Liver (tissue), 8 donors: ENCODE measurements at regions not wholly inside any gene's neighbourhood (a gene's known extent, or its start where the extent isn't known, plus 50 kb on each side); places are given as distances from the start of the nearest gene placed in this dataset.

Experiments used
- DNase-seq: peaks from one replicate; pipeline ENCODE4 v3.0.0-alpha.2; 2017; ENCODE audit warnings: low spot score
- H3K27ac ChIP-seq, 2 donors: one replicate each; pipeline ENCODE4 v1.7.0; 2013; ENCODE audit warnings: inconsistent platforms in 2 of 2, low read length in 2 of 2, control low read depth in 1 of 2, low read depth in 1 of 2, mild to moderate bottlenecking in 1 of 2
- H3K27me3 ChIP-seq, 4 donors: one replicate each; pipeline versions ENCODE4 v1.6.1 to v1.7.0; 2013; ENCODE audit warnings: low read length in 3 of 4, inconsistent platforms in 1 of 4, mild to moderate bottlenecking in 1 of 4, moderate library complexity in 1 of 4; ENCODE audit not compliant: control insufficient read depth in 4 of 4, insufficient read depth in 4 of 4
- H3K36me3 ChIP-seq, 4 donors: one replicate each; pipeline versions ENCODE4 v1.6.1 to v1.7.0; 2013; ENCODE audit warnings: low read length in 3 of 4, mild to moderate bottlenecking in 3 of 4, low read depth in 1 of 4, moderate library complexity in 1 of 4; ENCODE audit not compliant: control insufficient read depth in 4 of 4, insufficient read depth in 3 of 4
- H3K4me1 ChIP-seq, 4 donors: one replicate each; pipeline versions ENCODE4 v1.6.1 to v1.7.0; 2013; ENCODE audit warnings: low read length in 3 of 4, mild to moderate bottlenecking in 3 of 4, moderate library complexity in 1 of 4; ENCODE audit not compliant: control insufficient read depth in 4 of 4, insufficient read depth in 4 of 4
- H3K4me3 ChIP-seq, 3 donors: one replicate each; pipeline versions ENCODE4 v1.6.1 to v1.7.0; 2013; ENCODE audit warnings: low read length in 3 of 3, control low read depth in 1 of 3, low read depth in 1 of 3, mild to moderate bottlenecking in 1 of 3
- H3K9ac ChIP-seq, 2 donors: one replicate each; pipeline ENCODE4 v1.7.0; 2013; ENCODE audit warnings: low read length in 2 of 2, mild to moderate bottlenecking in 2 of 2, moderate library complexity in 2 of 2, control low read depth in 1 of 2, low read depth in 1 of 2
- H3K9me3 ChIP-seq, 4 donors: one replicate each; pipeline versions ENCODE4 v1.6.1 to v1.7.0; 2013; ENCODE audit warnings: low read length in 3 of 4; ENCODE audit not compliant: control insufficient read depth in 4 of 4
- ATF3 ChIP-seq: IDR thresholded peaks from 2 replicates; pipeline ENCODE4 v1.6.1; 2016; ENCODE audit warnings: antibody characterized with exemption
- CTCF ChIP-seq: fragments of 150-350 bp; IDR thresholded peaks from 2 replicates; pipeline ENCODE4 v1.5.1; 2017; ENCODE audit warnings: improper control_type of control experiment, low read depth, low read length; ENCODE audit not compliant: missing input control
- EGR1 ChIP-seq, 2 donors: IDR thresholded peaks; 2 replicates each; pipeline ENCODE4 v1.6.1; 2016 to 2018; ENCODE audit warnings: antibody characterized with exemption in 2 of 2, low read depth in 2 of 2
- FOXA1 ChIP-seq: IDR thresholded peaks from 2 replicates; pipeline ENCODE4 v1.6.1; 2016; ENCODE audit warnings: antibody characterized with exemption
- FOXA2 ChIP-seq: IDR thresholded peaks from 2 replicates; pipeline ENCODE4 v1.6.1; 2016; ENCODE audit warnings: antibody characterized with exemption
- GABPA ChIP-seq, 2 donors: IDR thresholded peaks in 1 of 2; conservative IDR thresholded peaks in 1 of 2; 2 replicates each; pipeline ENCODE4 v1.6.1; 2016; ENCODE audit warnings: antibody characterized with exemption in 2 of 2, mild to moderate bottlenecking in 1 of 2, moderate library complexity in 1 of 2
- HNF4A ChIP-seq, 2 donors: conservative IDR thresholded peaks; 2 replicates each; pipeline ENCODE4 v1.6.1; 2016; ENCODE audit warnings: antibody characterized with exemption in 2 of 2, mild to moderate bottlenecking in 2 of 2
- HNF4G ChIP-seq: IDR thresholded peaks from 2 replicates; pipeline ENCODE4 v1.6.1; 2016; ENCODE audit warnings: antibody characterized with exemption
- JUND ChIP-seq, 2 donors: IDR thresholded peaks; 2 replicates each; pipeline ENCODE4 v1.6.1; 2016; ENCODE audit warnings: antibody characterized with exemption in 2 of 2
- MAX ChIP-seq: IDR thresholded peaks from 2 replicates; pipeline ENCODE4 v1.6.1; 2016; ENCODE audit warnings: antibody characterized with exemption
- NR2F2 ChIP-seq: IDR thresholded peaks from 2 replicates; pipeline ENCODE4 v1.6.1; 2016; ENCODE audit warnings: antibody characterized with exemption
- RAD21 ChIP-seq, 2 donors: IDR thresholded peaks; 2 replicates each; pipeline ENCODE4 v1.6.1; 2016; ENCODE audit warnings: antibody characterized with exemption in 2 of 2, mild to moderate bottlenecking in 2 of 2
- REST ChIP-seq: IDR thresholded peaks from 2 replicates; pipeline ENCODE4 v1.6.1; 2016; ENCODE audit warnings: antibody characterized with exemption, mild to moderate bottlenecking
- RXRA ChIP-seq, 2 donors: IDR thresholded peaks; 2 replicates each; pipeline ENCODE4 v1.6.1; 2017 to 2018; ENCODE audit warnings: antibody characterized with exemption in 2 of 2, mild to moderate bottlenecking in 1 of 2
- SP1 ChIP-seq: IDR thresholded peaks from 2 replicates; pipeline ENCODE4 v1.6.1; 2018; ENCODE audit warnings: antibody characterized with exemption, mild to moderate bottlenecking
- TAF1 ChIP-seq: conservative IDR thresholded peaks from 2 replicates; pipeline ENCODE4 v1.6.1; 2016; ENCODE audit warnings: antibody characterized with exemption, mild to moderate bottlenecking
- YY1 ChIP-seq: IDR thresholded peaks from 2 replicates; pipeline ENCODE4 v1.6.1; 2016; ENCODE audit warnings: antibody characterized with exemption, mild to moderate bottlenecking
- ZBTB33 ChIP-seq: IDR thresholded peaks from 2 replicates; pipeline ENCODE4 v1.6.1; 2016; ENCODE audit warnings: antibody characterized with exemption
- WGBS: extraction: QIAGEN DNeasy Blood & Tissue Kit; methylation state at CpG from one replicate; pipeline ENCODE4 v1.1.7; 2013; 5-methylcytosine and 5-hydroxymethylcytosine counted together
- donor health status: healthy.
- donor health status: healthy.
- donor health status: healthy.
- donor health status: healthy.
- donor health status: healthy.

GRCh38 chr2:120472031-120472430, 126.1 kb downstream of the INHBB start:
- no peaks in the 10 kb centered on the region for H3K27me3 ChIP-seq
- WGBS = 46% methylated on average over 2 of the region's 2 CpGs
- H3K4me3 ChIP-seq = no peak overlapping the region
- H3K9ac ChIP-seq = no peak overlapping the region
- H3K4me1 ChIP-seq = peaks cover 30 to 62% (median 45%) of the 10 kb centered on the region in 4 donors
- H3K36me3 ChIP-seq = no peaks in the 10 kb centered on the region
- no peak for DNase-seq
- no peaks in the 10 kb centered on the region for H3K9me3 ChIP-seq
- H3K27ac ChIP-seq = no peak overlapping the region
- TF ChIP-seq GABPA (IDR thresholded peaks at IDR 0.05 in 1 of 2, conservative IDR thresholded peaks at IDR 0.05 in 1 of 2) (no peak), TAF1 (no peak), ZBTB33 (no peak), CTCF (no peak), FOXA2 (no peak), RXRA (IDR thresholded peaks at IDR 0.05) (no peak)

- peak; percentile 97 for TF ChIP-seq ATF3
- no peak for TF ChIP-seq NR2F2
- TF ChIP-seq RAD21 (IDR thresholded peaks at IDR 0.05) = peak in 1 of 2 donors; percentile 21
- TF ChIP-seq GABPA (IDR thresholded peaks at IDR 0.05 in 1 of 2, conservative IDR thresholded peaks at IDR 0.05 in 1 of 2) = no peak
- no peak for TF ChIP-seq TAF1
- peak; percentile 54 to 67 for TF ChIP-seq HNF4A (conservative IDR thresholded peaks at IDR 0.05)
- peak; percentile 52 to 76 for TF ChIP-seq JUND (IDR thresholded peaks at IDR 0.05)
- TF ChIP-seq EGR1 (IDR thresholded peaks at IDR 0.05; ENCODE audit: low read depth in 2 of 2) = no peak
- peak; percentile 40 for TF ChIP-seq FOXA2
- TF ChIP-seq ZBTB33 = no peak
- TF ChIP-seq FOXA1 = no peak
- TF ChIP-seq RXRA (IDR thresholded peaks at IDR 0.05) = peak; percentile 75 to 79
- TF ChIP-seq CTCF = no peak
- peak; percentile 70 for TF ChIP-seq SP1
- TF ChIP-seq REST = peak; percentile 37
- no peak for TF ChIP-seq HNF4G
- TF ChIP-seq YY1 = no peak
- peak; percentile 53 for TF ChIP-seq MAX
- H3K36me3 ChIP-seq = no peaks in the 10 kb centered on the region
- H3K27me3 ChIP-seq = no peaks in the 10 kb centered on the region
- no peak for DNase-seq
- WGBS = 67% methylated on average over 12 of the region's 12 CpGs
- peaks cover 30 to 69% (median 46%) of the 10 kb centered on the region in 4 donors for H3K4me1 ChIP-seq
- H3K4me3 ChIP-seq = no peak overlapping the region
- peak overlapping the region in 1 of 2 donors; percentile 89 for H3K9ac ChIP-seq
- H3K27ac ChIP-seq = peak overlapping the region; percentile 95 to 99
- H3K9me3 ChIP-seq = no peaks in the 10 kb centered on the region
Measured at GRCh38 chr2:120472891-120473309, 127.0 kb downstream of the INHBB start.
